WTC11 (cell line): ENCODE measurements at regions not wholly inside any gene's neighbourhood (a gene's known extent, or its start where the extent isn't known, plus 50 kb on each side); places are given as distances from the start of the nearest gene placed in this dataset.

ENCODE experiments used
- CBFB ChIP-seq: sonication (generic); formaldehyde crosslinking; IDR thresholded peaks from 2 replicates; pipeline ENCODE4 v1.8.1; 2022; ENCODE audit warnings: mild to moderate bottlenecking, low read depth, missing genetic modification reagents
- JAZF1 ChIP-seq: fragments of 250-450 bp; sonication (Bioruptor Pico); IDR thresholded peaks from 2 replicates; pipeline ENCODE4 v1.9.0; 2021; ENCODE audit warnings: moderate library complexity, mild to moderate bottlenecking, inconsistent platforms
- JUN ChIP-seq: sonication (generic); formaldehyde crosslinking; IDR thresholded peaks from 2 replicates; pipeline ENCODE4 v1.8.0; 2023; ENCODE audit warnings: mild to moderate bottlenecking, missing genetic modification reagents
- PREB ChIP-seq: sonication (generic); formaldehyde crosslinking; IDR thresholded peaks from 2 replicates; pipeline ENCODE4 v1.8.1; 2022; ENCODE audit warnings: mild to moderate bottlenecking, missing genetic modification reagents, moderate library complexity, borderline replicate concordance
- RELA ChIP-seq: sonication (generic); formaldehyde crosslinking; IDR thresholded peaks from 2 replicates; pipeline ENCODE4 v1.8.1; 2022; ENCODE audit warnings: missing genetic modification reagents, mild to moderate bottlenecking, borderline replicate concordance
- TEAD1 ChIP-seq: sonication (generic); formaldehyde crosslinking; IDR thresholded peaks from 2 replicates; pipeline ENCODE4 v1.8.0; 2022; ENCODE audit warnings: mild to moderate bottlenecking, missing genetic modification reagents
- TEAD4 ChIP-seq: sonication (generic); formaldehyde crosslinking; IDR thresholded peaks from 2 replicates; pipeline ENCODE4 v1.8.0; 2022; ENCODE audit warnings: mild to moderate bottlenecking, missing genetic modification reagents
- USF2 ChIP-seq: sonication (generic); formaldehyde crosslinking; IDR thresholded peaks from 2 replicates; pipeline ENCODE4 v1.8.1; 2023; ENCODE audit warnings: mild to moderate bottlenecking, missing genetic modification reagents, moderate library complexity
- ZNF121 ChIP-seq: sonication (generic); formaldehyde crosslinking; IDR thresholded peaks from 2 replicates; pipeline ENCODE4 v1.8.0; 2023; ENCODE audit warnings: missing genetic modification reagents
- ZNF219 ChIP-seq: sonication (generic); formaldehyde crosslinking; IDR thresholded peaks from 2 replicates; pipeline ENCODE4 v1.8.0; 2023; ENCODE audit warnings: missing genetic modification reagents, mild to moderate bottlenecking, borderline replicate concordance
- ZSCAN18 ChIP-seq: fragments of 250-450 bp; sonication (Bioruptor Pico); IDR thresholded peaks from 2 replicates; pipeline ENCODE4 v2.1.2; 2022; ENCODE audit warnings: mild to moderate bottlenecking, moderate library complexity
- TF ChIP-seq, protein P1 (sequence below): fragments of 200-600 bp; IDR thresholded peaks from 2 replicates; pipeline ENCODE4 v1.8.0; 2022; ENCODE audit warnings: antibody characterized with exemption

GRCh38 chr15:25186411-25186810, 231.6 kb downstream of the SNRPN start:
- TF ChIP-seq, protein P1, sequence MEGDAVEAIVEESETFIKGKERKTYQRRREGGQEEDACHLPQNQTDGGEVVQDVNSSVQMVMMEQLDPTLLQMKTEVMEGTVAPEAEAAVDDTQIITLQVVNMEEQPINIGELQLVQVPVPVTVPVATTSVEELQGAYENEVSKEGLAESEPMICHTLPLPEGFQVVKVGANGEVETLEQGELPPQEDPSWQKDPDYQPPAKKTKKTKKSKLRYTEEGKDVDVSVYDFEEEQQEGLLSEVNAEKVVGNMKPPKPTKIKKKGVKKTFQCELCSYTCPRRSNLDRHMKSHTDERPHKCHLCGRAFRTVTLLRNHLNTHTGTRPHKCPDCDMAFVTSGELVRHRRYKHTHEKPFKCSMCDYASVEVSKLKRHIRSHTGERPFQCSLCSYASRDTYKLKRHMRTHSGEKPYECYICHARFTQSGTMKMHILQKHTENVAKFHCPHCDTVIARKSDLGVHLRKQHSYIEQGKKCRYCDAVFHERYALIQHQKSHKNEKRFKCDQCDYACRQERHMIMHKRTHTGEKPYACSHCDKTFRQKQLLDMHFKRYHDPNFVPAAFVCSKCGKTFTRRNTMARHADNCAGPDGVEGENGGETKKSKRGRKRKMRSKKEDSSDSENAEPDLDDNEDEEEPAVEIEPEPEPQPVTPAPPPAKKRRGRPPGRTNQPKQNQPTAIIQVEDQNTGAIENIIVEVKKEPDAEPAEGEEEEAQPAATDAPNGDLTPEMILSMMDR = no peak
- TF ChIP-seq JUN (no peak), CBFB (CRISPR knock-in tag) (no peak), ZNF121 (CRISPR knock-in tag) (no peak), TEAD1 (CRISPR knock-in tag) (no peak), TEAD4 (CRISPR knock-in tag) (no peak), ZSCAN18 (CRISPR knock-in tag) (no peak), ZNF219 (CRISPR knock-in tag) (no peak), PREB (CRISPR knock-in tag) (no peak), USF2 (CRISPR knock-in tag) (no peak), JAZF1 (CRISPR knock-in tag) (no peak), RELA (CRISPR knock-in tag) (no peak)
